AG04450 (cell line): ENCODE measurements at regions not wholly inside any gene's neighbourhood (a gene's known extent, or its start where the extent isn't known, plus 50 kb on each side); places are given as distances from the start of the nearest gene placed in this dataset.
"Not testable (repeated sequence)": the region's sequence is repeated elsewhere in the genome, so short reads cannot be mapped to it uniquely, and the experiment has no call there.

Experiments
- CTCF ChIA-PET: fragments of 300-600, 350-600 bp; formaldehyde crosslinking; extraction: SDS; loops from one replicate; lab custom pipeline; 2022; ENCODE audit warnings: antibody characterized with exemption, inconsistent platforms; lab: Charles Lee
- POLR2A ChIA-PET: fragments of 350-600 bp; formaldehyde crosslinking; extraction: SDS; loops from one replicate; lab custom pipeline; 2021; ENCODE audit warnings: antibody characterized with exemption, inconsistent platforms; lab: Yijun Ruan, JAX
- DNase-seq: peaks from one replicate; pipeline ENCODE4 v3.0.0-alpha.2; 2011; ENCODE audit warnings: low read depth, low spot score
- H3K27ac ChIP-seq: one replicate; pipeline ENCODE4 v1.5.1; 2012; ENCODE audit warnings: low read depth, low read length, control low read depth
- H3K27me3 ChIP-seq: one replicate; pipeline ENCODE4 v1.6.0; 2012; ENCODE audit warnings: low read length; ENCODE audit not compliant: control insufficient read depth, insufficient read depth
- H3K4me3 ChIP-seq: 2 replicates; pipeline ENCODE4 v1.5.1; 2011; ENCODE audit warnings: mild to moderate bottlenecking, low read depth, low read length, control low read depth
- H3K9me3 ChIP-seq: 2 replicates; pipeline ENCODE4 v1.5.1; 2012; ENCODE audit warnings: low read length; ENCODE audit not compliant: control insufficient read depth, insufficient read depth
- TF ChIP-seq, protein P1 (sequence below): IDR thresholded peaks from 2 replicates; pipeline ENCODE4 v1.5.1; 2011; ENCODE audit warnings: low read depth, low read length, control low read depth, inconsistent platforms

- TF ChIP-seq, protein P1, sequence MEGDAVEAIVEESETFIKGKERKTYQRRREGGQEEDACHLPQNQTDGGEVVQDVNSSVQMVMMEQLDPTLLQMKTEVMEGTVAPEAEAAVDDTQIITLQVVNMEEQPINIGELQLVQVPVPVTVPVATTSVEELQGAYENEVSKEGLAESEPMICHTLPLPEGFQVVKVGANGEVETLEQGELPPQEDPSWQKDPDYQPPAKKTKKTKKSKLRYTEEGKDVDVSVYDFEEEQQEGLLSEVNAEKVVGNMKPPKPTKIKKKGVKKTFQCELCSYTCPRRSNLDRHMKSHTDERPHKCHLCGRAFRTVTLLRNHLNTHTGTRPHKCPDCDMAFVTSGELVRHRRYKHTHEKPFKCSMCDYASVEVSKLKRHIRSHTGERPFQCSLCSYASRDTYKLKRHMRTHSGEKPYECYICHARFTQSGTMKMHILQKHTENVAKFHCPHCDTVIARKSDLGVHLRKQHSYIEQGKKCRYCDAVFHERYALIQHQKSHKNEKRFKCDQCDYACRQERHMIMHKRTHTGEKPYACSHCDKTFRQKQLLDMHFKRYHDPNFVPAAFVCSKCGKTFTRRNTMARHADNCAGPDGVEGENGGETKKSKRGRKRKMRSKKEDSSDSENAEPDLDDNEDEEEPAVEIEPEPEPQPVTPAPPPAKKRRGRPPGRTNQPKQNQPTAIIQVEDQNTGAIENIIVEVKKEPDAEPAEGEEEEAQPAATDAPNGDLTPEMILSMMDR: peak; percentile 58
- POLR2A ChIA-PET: no interaction called here
- CTCF ChIA-PET: interaction anchor here (0.6 to 1.5 kb wide), 7 partner anchors 8 to 958 kb away, joined by 3 to 8 read pairs (median 4); no protein-coding TSS in a partner anchor
These were observed 222.9 kb upstream of the SLC16A7 start for GRCh38 chr12:59372956-59373355.

DNA sequence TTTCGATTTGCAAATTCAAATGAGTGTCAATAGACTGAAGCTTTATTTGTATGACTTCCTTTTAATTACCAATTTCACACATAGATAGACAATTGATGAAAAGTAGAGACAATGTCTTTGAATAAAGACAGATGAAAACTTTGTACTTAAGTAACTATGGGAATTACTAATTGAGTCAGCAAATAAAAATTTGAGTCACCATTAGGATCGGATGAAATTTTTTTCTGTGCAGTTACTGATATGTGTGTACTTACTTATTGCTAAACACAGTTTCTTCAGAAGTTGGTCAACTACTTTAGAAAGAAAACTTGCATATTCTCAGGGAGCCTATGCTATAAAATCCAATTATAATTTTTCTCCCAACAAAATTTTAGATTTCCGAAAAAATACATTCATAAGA, 224.9 kb upstream of the SLC16A7 start:
- ChIA-PET CTCF (no interaction called here), POLR2A (no interaction called here)
- H3K9me3 ChIP-seq: no peaks in the 10 kb centered on the region
- H3K27me3 ChIP-seq: no peaks in the 10 kb centered on the region
- TF ChIP-seq, protein P1: no peak
- no peak overlapping the region for H3K27ac ChIP-seq
- DNase-seq: no peak
- no peak overlapping the region for H3K4me3 ChIP-seq

More at GRCh38 chr12:59372956-59373355, 222.9 kb upstream of the SLC16A7 start:
- Histone ChIP-seq H3K4me3 (no peak overlapping the region), H3K27ac (no peak overlapping the region), H3K9me3 (no peaks in the 10 kb centered on the region), H3K27me3 (no peaks in the 10 kb centered on the region)
- peak; percentile 1 for DNase-seq

DNA sequence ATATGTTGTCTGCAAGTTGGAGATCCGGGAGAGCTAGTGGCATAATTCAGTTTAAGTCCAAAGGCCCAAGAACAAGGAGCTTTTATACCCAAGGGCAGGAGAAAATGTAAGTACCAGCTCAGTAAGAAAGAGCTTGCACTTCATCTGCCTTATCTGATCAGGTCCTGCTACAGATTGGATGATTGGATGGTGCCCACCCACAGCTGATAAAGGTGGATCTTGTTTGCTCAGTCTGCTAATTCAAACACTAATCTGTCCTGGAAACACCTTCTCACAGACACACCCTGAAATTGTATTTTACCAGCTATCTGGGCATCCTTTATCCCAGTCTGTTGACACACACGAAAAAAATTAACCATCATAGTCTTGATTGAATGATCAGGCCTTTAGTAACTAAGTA, 230.7 kb upstream of the SLC16A7 start:
- Histone ChIP-seq H3K4me3 (no peak overlapping the region), H3K27me3 (no peaks in the 10 kb centered on the region), H3K27ac (no peak overlapping the region), H3K9me3 (no peaks in the 10 kb centered on the region)
- ChIA-PET POLR2A (no interaction called here), CTCF (no interaction called here)
- TF ChIP-seq, protein P1: no peak
- no peak for DNase-seq

GRCh38 chr12:59357811-59358210, 238.0 kb upstream of the SLC16A7 start:
- H3K27ac ChIP-seq: no peak overlapping the region
- CTCF ChIA-PET: no interaction called here
- DNase-seq: no peak
- TF ChIP-seq, protein P1: no peak
- POLR2A ChIA-PET: no interaction called here
- no peaks in the 10 kb centered on the region for H3K9me3 ChIP-seq
- no peak overlapping the region for H3K4me3 ChIP-seq
- H3K27me3 ChIP-seq: no peaks in the 10 kb centered on the region

- CTCF ChIA-PET, H3K27me3 ChIP-seq, H3K4me3 ChIP-seq, H3K9me3 ChIP-seq, DNase-seq, POLR2A ChIA-PET, H3K27ac ChIP-seq: not testable (repeated sequence)
- TF ChIP-seq, protein P1: peak; percentile 31; the same call in 1 of the 2 replicates
These were observed 249.6 kb upstream of the SLC16A7 start for GRCh38 chr12:59346248-59346647.
